ENCODE measurements at regions not wholly inside any gene's neighbourhood (a gene's known extent, or its start where the extent isn't known, plus 50 kb on each side); places are given as distances from the start of the nearest gene placed in this dataset.

GRCh38 chr5:2173151-2173834, 290.6 kb upstream of the IRX4 start:
- TF ChIP-seq EZH2phosphoT487 (IDR thresholded peaks at IDR 0.05; ENCODE audit: borderline replicate concordance, low read length) = no peak
- no peak for TF ChIP-seq CTCF (IDR thresholded peaks at IDR 0.05; ENCODE audit: low read depth, low read length, poor library complexity, severe bottlenecking)
- no peaks in the 10 kb centered on the region for H3K4me1 ChIP-seq (ENCODE audit: control insufficient read depth, low read length)
- H4K20me1 ChIP-seq (ENCODE audit: control insufficient read depth, insufficient read depth, low read depth, low read length) = no peaks in the 10 kb centered on the region
- H3K9me3 ChIP-seq (ENCODE audit: control insufficient read depth, insufficient read depth, low read length) = no peaks in the 10 kb centered on the region
- H3K27me3 ChIP-seq (ENCODE audit: control insufficient read depth, low read length) = no peaks in the 10 kb centered on the region
- H3K79me2 ChIP-seq (ENCODE audit: control insufficient read depth, low read length) = no peaks in the 10 kb centered on the region
- no peak overlapping the region for H3K27ac ChIP-seq (ENCODE audit: low read depth, low read length)
- no peak overlapping the region for H3K4me3 ChIP-seq (ENCODE audit: low read length)
- H3K36me3 ChIP-seq (ENCODE audit: control insufficient read depth, low read length) = no peaks in the 10 kb centered on the region
- no peaks in the 10 kb centered on the region for H3F3A ChIP-seq (ENCODE audit: control insufficient read depth, insufficient read depth)
- no peaks in the 10 kb centered on the region for H3K9me2 ChIP-seq (replicated peaks; ENCODE audit: control insufficient read depth, low read length)
- H3K4me2 ChIP-seq (ENCODE audit: low read length) = no peak overlapping the region

DNA sequence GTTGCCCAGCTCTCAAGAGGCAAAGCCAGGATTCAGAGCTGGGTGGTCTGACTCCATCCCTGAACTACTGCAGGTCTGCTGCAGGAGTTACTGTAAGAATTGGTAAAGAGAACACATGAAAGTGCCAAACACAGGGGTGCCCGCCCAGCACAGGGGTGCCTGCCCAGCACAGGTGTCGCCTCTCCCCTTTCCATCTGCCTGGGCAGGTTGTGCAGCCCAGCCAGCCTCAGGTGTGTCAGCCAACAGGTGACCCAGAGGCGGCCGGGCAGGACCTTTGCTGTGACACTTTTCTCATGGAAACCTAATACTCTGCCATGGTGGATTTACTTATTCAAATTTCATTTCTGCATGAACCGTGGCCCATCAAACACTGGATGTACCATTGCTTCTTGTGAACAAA, 289.7 kb upstream of the IRX4 start:
- Histone ChIP-seq H3K27me3 (ENCODE audit: control insufficient read depth, low read length) (no peaks in the 10 kb centered on the region), H3K27ac (ENCODE audit: low read depth, low read length) (no peak overlapping the region), H3K4me2 (ENCODE audit: low read length) (no peak overlapping the region), H4K20me1 (ENCODE audit: control insufficient read depth, insufficient read depth, low read depth, low read length) (no peaks in the 10 kb centered on the region), H3K4me3 (ENCODE audit: low read length) (no peak overlapping the region), H3K79me2 (ENCODE audit: control insufficient read depth, low read length) (no peaks in the 10 kb centered on the region), H3K9me2 (replicated peaks; ENCODE audit: control insufficient read depth, low read length) (no peaks in the 10 kb centered on the region), H3K9me3 (ENCODE audit: control insufficient read depth, insufficient read depth, low read length) (no peaks in the 10 kb centered on the region), H3K36me3 (ENCODE audit: control insufficient read depth, low read length) (no peaks in the 10 kb centered on the region), H3K4me1 (ENCODE audit: control insufficient read depth, low read length) (no peaks in the 10 kb centered on the region), H3F3A (ENCODE audit: control insufficient read depth, insufficient read depth) (no peaks in the 10 kb centered on the region)
- no peak for TF ChIP-seq CTCF (IDR thresholded peaks at IDR 0.05; ENCODE audit: low read depth, low read length, poor library complexity, severe bottlenecking)
- no peak for TF ChIP-seq EZH2phosphoT487 (IDR thresholded peaks at IDR 0.05; ENCODE audit: borderline replicate concordance, low read length)

DNA sequence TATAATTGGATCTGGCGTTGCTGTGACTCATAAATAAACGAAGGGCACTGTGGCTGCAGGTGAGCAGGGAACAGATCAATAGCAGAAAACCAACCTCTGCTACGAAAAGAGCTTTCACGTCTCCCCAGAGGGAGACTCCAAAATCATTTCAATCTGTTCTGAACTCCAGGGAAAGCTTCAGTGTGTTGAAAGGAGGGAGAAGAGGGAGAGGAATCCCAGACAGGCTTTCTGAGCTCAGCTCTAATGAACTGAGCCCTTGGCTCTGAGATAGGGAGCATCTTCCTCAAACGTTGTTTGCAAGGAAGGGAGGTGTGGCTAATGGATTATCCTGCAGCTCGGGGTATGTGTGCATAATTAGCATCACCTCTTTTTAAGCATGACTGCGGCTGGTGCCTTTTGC, 288.0 kb upstream of the IRX4 start:
- TF ChIP-seq EZH2phosphoT487 (IDR thresholded peaks at IDR 0.05; ENCODE audit: borderline replicate concordance, low read length) (no peak), CTCF (IDR thresholded peaks at IDR 0.05; ENCODE audit: low read depth, low read length, poor library complexity, severe bottlenecking) (no peak)
- H3F3A ChIP-seq (ENCODE audit: control insufficient read depth, insufficient read depth) = no peaks in the 10 kb centered on the region

More for the DNA sequence above, 288.0 kb upstream of the IRX4 start:
- Histone ChIP-seq H3K27me3 (ENCODE audit: control insufficient read depth, low read length) (no peaks in the 10 kb centered on the region), H3K9me3 (ENCODE audit: control insufficient read depth, insufficient read depth, low read length) (no peaks in the 10 kb centered on the region), H3K79me2 (ENCODE audit: control insufficient read depth, low read length) (no peaks in the 10 kb centered on the region), H3K27ac (ENCODE audit: low read depth, low read length) (no peak overlapping the region), H4K20me1 (ENCODE audit: control insufficient read depth, insufficient read depth, low read depth, low read length) (no peaks in the 10 kb centered on the region), H3K9me2 (replicated peaks; ENCODE audit: control insufficient read depth, low read length) (no peaks in the 10 kb centered on the region), H3K4me1 (ENCODE audit: control insufficient read depth, low read length) (no peaks in the 10 kb centered on the region), H3K4me2 (ENCODE audit: low read length) (no peak overlapping the region), H3K36me3 (ENCODE audit: control insufficient read depth, low read length) (no peaks in the 10 kb centered on the region), H3K4me3 (ENCODE audit: low read length) (no peak overlapping the region)

All from DOHH2 (cell line).